SU-DHL-6 (cell line): ENCODE measurements at regions not wholly inside any gene's neighbourhood (a gene's known extent, or its start where the extent isn't known, plus 50 kb on each side); places are given as distances from the start of the nearest gene placed in this dataset.

ENCODE experiments used
- EZH2phosphoT487 ChIP-seq: fragments of 200-600 bp; sonication (generic), shearing (Covaris generic); conservative IDR thresholded peaks from 2 replicates; pipeline ENCODE4 v1.6.1; 2018; ENCODE audit warnings: mild to moderate bottlenecking, antibody characterized with exemption, low read length, moderate library complexity, mixed read lengths
- TF ChIP-seq, protein P1 (sequence below): fragments of 200-600 bp; sonication (generic); IDR thresholded peaks from one replicate; pipeline ENCODE4 v1.5.1; 2017; ENCODE audit warnings: antibody characterized with exemption, mild to moderate bottlenecking, low read length, moderate library complexity; ENCODE audit not compliant: insufficient read depth, poor library complexity, severe bottlenecking

DNA sequence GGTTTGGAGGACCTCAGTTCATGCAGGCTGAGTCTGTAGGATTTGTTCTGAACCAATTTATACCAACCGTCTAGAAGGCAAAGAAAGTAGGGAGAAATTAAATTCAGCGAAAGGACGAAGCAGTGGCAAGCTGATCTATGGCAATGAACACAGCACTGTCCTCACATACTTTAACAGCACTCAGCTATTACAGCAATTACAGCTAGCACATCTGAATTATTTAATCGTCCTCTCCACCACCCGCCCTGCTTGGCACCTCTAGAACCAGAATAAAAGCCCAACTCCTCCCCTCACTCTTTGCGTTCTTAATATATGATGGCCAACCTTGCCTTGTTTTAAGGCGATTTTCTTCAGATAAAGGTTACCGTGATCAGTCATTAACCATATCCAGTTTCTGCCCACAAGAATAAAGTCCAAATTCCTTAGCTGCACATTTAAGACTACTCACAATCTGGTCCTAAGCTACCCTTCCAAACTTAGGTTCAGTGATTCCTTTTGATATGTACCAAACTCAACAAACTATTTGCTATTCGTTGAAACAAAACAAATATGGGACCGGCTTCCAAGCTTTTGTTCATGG, 169.4 kb upstream of the ESRRG start:
- TF ChIP-seq, protein P1, sequence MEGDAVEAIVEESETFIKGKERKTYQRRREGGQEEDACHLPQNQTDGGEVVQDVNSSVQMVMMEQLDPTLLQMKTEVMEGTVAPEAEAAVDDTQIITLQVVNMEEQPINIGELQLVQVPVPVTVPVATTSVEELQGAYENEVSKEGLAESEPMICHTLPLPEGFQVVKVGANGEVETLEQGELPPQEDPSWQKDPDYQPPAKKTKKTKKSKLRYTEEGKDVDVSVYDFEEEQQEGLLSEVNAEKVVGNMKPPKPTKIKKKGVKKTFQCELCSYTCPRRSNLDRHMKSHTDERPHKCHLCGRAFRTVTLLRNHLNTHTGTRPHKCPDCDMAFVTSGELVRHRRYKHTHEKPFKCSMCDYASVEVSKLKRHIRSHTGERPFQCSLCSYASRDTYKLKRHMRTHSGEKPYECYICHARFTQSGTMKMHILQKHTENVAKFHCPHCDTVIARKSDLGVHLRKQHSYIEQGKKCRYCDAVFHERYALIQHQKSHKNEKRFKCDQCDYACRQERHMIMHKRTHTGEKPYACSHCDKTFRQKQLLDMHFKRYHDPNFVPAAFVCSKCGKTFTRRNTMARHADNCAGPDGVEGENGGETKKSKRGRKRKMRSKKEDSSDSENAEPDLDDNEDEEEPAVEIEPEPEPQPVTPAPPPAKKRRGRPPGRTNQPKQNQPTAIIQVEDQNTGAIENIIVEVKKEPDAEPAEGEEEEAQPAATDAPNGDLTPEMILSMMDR, result no peak
- no peak for TF ChIP-seq EZH2phosphoT487
